HK-2 (cell line): ENCODE measurements at regions not wholly inside any gene's neighbourhood (a gene's known extent, or its start where the extent isn't known, plus 50 kb on each side); places are given as distances from the start of the nearest gene placed in this dataset.
"Not testable (repeated sequence)": the region's sequence is repeated elsewhere in the genome, so short reads cannot be mapped to it uniquely, and the experiment has no call there.

ENCODE experiments used
- DNase-seq: peaks from one replicate; pipeline ENCODE4 v3.0.0-alpha.2; 2018; ENCODE audit not compliant: unreplicated experiment

- no peak for DNase-seq
These were observed 383.4 kb downstream of the MLLT3 start for GRCh38 chr9:20238921-20239320.

- DNase-seq: no peak
These were observed 384.6 kb downstream of the MLLT3 start for GRCh38 chr9:20237686-20238085.

- DNase-seq: no peak
These were observed 385.6 kb downstream of the MLLT3 start for GRCh38 chr9:20236676-20237075.

- not testable (repeated sequence) for DNase-seq
These were observed 387.1 kb downstream of the MLLT3 start for GRCh38 chr9:20235206-20235605.

GRCh38 chr9:20228096-20228495, 394.2 kb downstream of the MLLT3 start:
- DNase-seq: no peak

GRCh38 chr9:20227166-20227874, 395.0 kb downstream of the MLLT3 start:
- no peak for DNase-seq

- DNase-seq: no peak
These were observed 396.0 kb downstream of the MLLT3 start for GRCh38 chr9:20226345-20226744.

- no peak for DNase-seq
These were observed 396.5 kb downstream of the MLLT3 start for GRCh38 chr9:20225826-20226225.

- DNase-seq: no peak
These were observed 397.5 kb downstream of the MLLT3 start for GRCh38 chr9:20224756-20225155.

GRCh38 chr9:20220286-20220685, 402.0 kb downstream of the MLLT3 start:
- DNase-seq: no peak

GRCh38 chr9:20219437-20219836, 402.9 kb downstream of the MLLT3 start:
- DNase-seq: no peak

- no peak for DNase-seq
These were observed 404.7 kb downstream of the MLLT3 start for GRCh38 chr9:20217596-20217995.

- DNase-seq: no peak
These were observed 405.9 kb downstream of the MLLT3 start for GRCh38 chr9:20216438-20216837.

GRCh38 chr9:20215552-20215951, 406.7 kb downstream of the MLLT3 start:
- DNase-seq: no peak

- DNase-seq: no peak
These were observed 409.5 kb downstream of the MLLT3 start for GRCh38 chr9:20212806-20213205.

GRCh38 chr9:20209391-20210340, 412.6 kb downstream of the MLLT3 start:
- DNase-seq: no peak

- no peak for DNase-seq
These were observed 413.3 kb downstream of the MLLT3 start for GRCh38 chr9:20208961-20209371.

GRCh38 chr9:20208226-20208625, 414.1 kb downstream of the MLLT3 start:
- no peak for DNase-seq

- DNase-seq: no peak
These were observed 415.1 kb downstream of the MLLT3 start for GRCh38 chr9:20207176-20207575.

GRCh38 chr9:20205821-20206220, 416.5 kb downstream of the MLLT3 start:
- no peak for DNase-seq

GRCh38 chr9:20200991-20201431, 412.2 kb upstream of the SLC24A2 start:
- DNase-seq: no peak

GRCh38 chr9:20200581-20200980, 411.7 kb upstream of the SLC24A2 start:
- DNase-seq: no peak

GRCh38 chr9:20199111-20199510, 410.3 kb upstream of the SLC24A2 start:
- DNase-seq: no peak
